Bronchial epithelial cell (primary cell): ENCODE measurements at regions not wholly inside any gene's neighbourhood (a gene's known extent, or its start where the extent isn't known, plus 50 kb on each side); places are given as distances from the start of the nearest gene placed in this dataset.

Source experiments
- DNase-seq: peaks from one replicate; pipeline ENCODE4 v3.0.0-alpha.2; 2010; ENCODE audit warnings: low read depth
- FAIRE-seq: peaks from 2 replicates; lab custom pipeline; 2011; peaks lifted over from hg19 to GRCh38; lab: Jason Lieb, UNC
- H3K27me3 ChIP-seq: 2 replicates; pipeline ENCODE4 v1.5.1; 2011; ENCODE audit warnings: low read length; ENCODE audit not compliant: control insufficient read depth, insufficient read depth
- H3K36me3 ChIP-seq: 2 replicates; pipeline ENCODE4 v1.5.1; 2011; ENCODE audit warnings: low read length; ENCODE audit not compliant: control insufficient read depth, insufficient read depth
- H3K4me3 ChIP-seq: 2 replicates; pipeline ENCODE4 v1.5.1; 2011; ENCODE audit warnings: mild to moderate bottlenecking, low read depth, low read length, control low read depth
- CTCF ChIP-seq: IDR thresholded peaks from 2 replicates; pipeline ENCODE4 v1.5.1; 2011; ENCODE audit warnings: mild to moderate bottlenecking, moderate library complexity, low read length, control low read depth, inconsistent platforms; ENCODE audit not compliant: insufficient read depth, severe bottlenecking

GRCh38 chr6:110037726-110038295 lies 59.7 kb downstream of the GPR6 start:
- FAIRE-seq: no peak
- no peak for TF ChIP-seq CTCF
- no peak for DNase-seq
- H3K36me3 ChIP-seq: no peaks in the 10 kb centered on the region
- H3K4me3 ChIP-seq: no peak overlapping the region
- H3K27me3 ChIP-seq: peaks cover 3% of the 10 kb centered on the region

- Histone ChIP-seq H3K36me3 (no peaks in the 10 kb centered on the region), H3K27me3 (peaks cover 3% of the 10 kb centered on the region), H3K4me3 (peak overlapping the region; percentile 38)
- peak; percentile 88 for TF ChIP-seq CTCF
- FAIRE-seq: peak; percentile 52
- DNase-seq: peak; percentile 83
Observed at GRCh38 chr6:110039364-110039980, 61.4 kb downstream of the GPR6 start.

- Histone ChIP-seq H3K27me3 (no peaks in the 10 kb centered on the region), H3K36me3 (no peaks in the 10 kb centered on the region), H3K4me3 (peak overlapping the region; percentile 38)
- FAIRE-seq: no peak
- peak; percentile 59 for TF ChIP-seq CTCF
- peak; percentile 31 for DNase-seq
Observed at GRCh38 chr6:110039981-110040383, 61.9 kb downstream of the GPR6 start.

- Histone ChIP-seq H3K27me3 (no peaks in the 10 kb centered on the region), H3K36me3 (no peaks in the 10 kb centered on the region), H3K4me3 (no peak overlapping the region)
- TF ChIP-seq CTCF: no peak
- FAIRE-seq (no peak), DNase-seq (no peak)
Observed at GRCh38 chr6:110040716-110041115, 62.6 kb downstream of the GPR6 start.

GRCh38 chr6:110041126-110041525 lies 63.0 kb downstream of the GPR6 start:
- no peaks in the 10 kb centered on the region for H3K27me3 ChIP-seq
- DNase-seq (no peak), FAIRE-seq (no peak)
- TF ChIP-seq CTCF: no peak
- no peaks in the 10 kb centered on the region for H3K36me3 ChIP-seq
- no peak overlapping the region for H3K4me3 ChIP-seq

GRCh38 chr6:110041830-110042229 lies 63.7 kb downstream of the GPR6 start:
- Histone ChIP-seq H3K4me3 (no peak overlapping the region), H3K27me3 (no peaks in the 10 kb centered on the region), H3K36me3 (no peaks in the 10 kb centered on the region)
- TF ChIP-seq CTCF: no peak
- FAIRE-seq: no peak
- DNase-seq: no peak
